ENCODE measurements at regions not wholly inside any gene's neighbourhood (a gene's known extent, or its start where the extent isn't known, plus 50 kb on each side); places are given as distances from the start of the nearest gene placed in this dataset.

DNA sequence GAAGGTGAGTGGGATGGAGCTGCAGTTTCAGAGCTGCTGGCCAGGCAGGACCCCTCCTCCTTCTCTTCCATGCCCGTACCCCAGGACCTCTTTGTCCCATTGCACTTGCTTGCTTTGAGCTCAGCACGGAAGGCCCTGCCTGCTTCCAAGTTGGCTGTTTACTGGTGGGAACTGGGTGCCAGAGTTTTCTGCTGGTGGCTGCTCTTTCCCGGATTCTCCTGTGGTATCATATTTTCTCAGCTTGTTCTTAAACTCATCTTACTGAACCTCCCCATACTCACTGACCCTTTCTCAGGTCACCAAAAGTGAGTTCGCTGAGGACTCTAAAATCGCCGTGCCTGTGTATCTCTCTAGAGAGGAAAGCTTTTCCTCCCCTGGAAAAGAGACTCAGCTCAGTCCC lies 297.7 kb upstream of the TNP1 start:
- TF ChIP-seq, protein P1, sequence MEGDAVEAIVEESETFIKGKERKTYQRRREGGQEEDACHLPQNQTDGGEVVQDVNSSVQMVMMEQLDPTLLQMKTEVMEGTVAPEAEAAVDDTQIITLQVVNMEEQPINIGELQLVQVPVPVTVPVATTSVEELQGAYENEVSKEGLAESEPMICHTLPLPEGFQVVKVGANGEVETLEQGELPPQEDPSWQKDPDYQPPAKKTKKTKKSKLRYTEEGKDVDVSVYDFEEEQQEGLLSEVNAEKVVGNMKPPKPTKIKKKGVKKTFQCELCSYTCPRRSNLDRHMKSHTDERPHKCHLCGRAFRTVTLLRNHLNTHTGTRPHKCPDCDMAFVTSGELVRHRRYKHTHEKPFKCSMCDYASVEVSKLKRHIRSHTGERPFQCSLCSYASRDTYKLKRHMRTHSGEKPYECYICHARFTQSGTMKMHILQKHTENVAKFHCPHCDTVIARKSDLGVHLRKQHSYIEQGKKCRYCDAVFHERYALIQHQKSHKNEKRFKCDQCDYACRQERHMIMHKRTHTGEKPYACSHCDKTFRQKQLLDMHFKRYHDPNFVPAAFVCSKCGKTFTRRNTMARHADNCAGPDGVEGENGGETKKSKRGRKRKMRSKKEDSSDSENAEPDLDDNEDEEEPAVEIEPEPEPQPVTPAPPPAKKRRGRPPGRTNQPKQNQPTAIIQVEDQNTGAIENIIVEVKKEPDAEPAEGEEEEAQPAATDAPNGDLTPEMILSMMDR (IDR thresholded peaks at IDR 0.05): no peak
- TF ChIP-seq EP300 (IDR thresholded peaks at IDR 0.05) (no peak), POLR2AphosphoS5 (IDR thresholded peaks at IDR 0.05) (no peak)
